ENCODE measurements at regions not wholly inside any gene's neighbourhood (a gene's known extent, or its start where the extent isn't known, plus 50 kb on each side); places are given as distances from the start of the nearest gene placed in this dataset.

DNA sequence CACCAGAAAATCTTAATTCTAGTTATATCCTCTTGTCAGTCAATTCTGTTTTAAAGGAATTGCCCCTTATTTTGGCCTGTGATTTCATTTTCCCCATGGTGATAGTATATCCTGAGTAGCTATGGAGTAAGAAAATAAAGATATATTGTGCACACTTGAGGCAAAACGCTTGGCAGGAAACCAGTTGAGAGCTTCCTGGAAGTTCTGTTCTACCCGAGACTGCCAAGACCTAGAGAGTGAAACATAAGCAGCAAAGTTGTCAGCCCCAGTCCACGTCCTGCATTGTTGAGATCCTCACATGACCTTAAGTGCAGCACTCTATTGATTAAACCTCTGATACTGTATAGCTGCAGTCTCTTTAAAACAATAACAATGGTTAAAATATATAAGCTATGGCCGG is 235.2 kb downstream of the CDC14C start:
- TF ChIP-seq, protein P1, sequence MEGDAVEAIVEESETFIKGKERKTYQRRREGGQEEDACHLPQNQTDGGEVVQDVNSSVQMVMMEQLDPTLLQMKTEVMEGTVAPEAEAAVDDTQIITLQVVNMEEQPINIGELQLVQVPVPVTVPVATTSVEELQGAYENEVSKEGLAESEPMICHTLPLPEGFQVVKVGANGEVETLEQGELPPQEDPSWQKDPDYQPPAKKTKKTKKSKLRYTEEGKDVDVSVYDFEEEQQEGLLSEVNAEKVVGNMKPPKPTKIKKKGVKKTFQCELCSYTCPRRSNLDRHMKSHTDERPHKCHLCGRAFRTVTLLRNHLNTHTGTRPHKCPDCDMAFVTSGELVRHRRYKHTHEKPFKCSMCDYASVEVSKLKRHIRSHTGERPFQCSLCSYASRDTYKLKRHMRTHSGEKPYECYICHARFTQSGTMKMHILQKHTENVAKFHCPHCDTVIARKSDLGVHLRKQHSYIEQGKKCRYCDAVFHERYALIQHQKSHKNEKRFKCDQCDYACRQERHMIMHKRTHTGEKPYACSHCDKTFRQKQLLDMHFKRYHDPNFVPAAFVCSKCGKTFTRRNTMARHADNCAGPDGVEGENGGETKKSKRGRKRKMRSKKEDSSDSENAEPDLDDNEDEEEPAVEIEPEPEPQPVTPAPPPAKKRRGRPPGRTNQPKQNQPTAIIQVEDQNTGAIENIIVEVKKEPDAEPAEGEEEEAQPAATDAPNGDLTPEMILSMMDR (conservative IDR thresholded peaks at IDR 0.05; ENCODE audit: control insufficient read depth, insufficient read depth, low read depth, low read length): no peak
- no peak for DNase-seq (ENCODE audit: low read depth)
- H3K4me3 ChIP-seq (ENCODE audit: control insufficient read depth, low read depth, low read length): no peak overlapping the region

GRCh38 chr7:49166441-49166840 is 242.1 kb downstream of the CDC14C start:
- DNase-seq (ENCODE audit: low read depth): no peak
- H3K4me3 ChIP-seq (ENCODE audit: control insufficient read depth, low read depth, low read length): no peak overlapping the region
- TF ChIP-seq, protein P1 (conservative IDR thresholded peaks at IDR 0.05; ENCODE audit: control insufficient read depth, insufficient read depth, low read depth, low read length): no peak

- DNase-seq (ENCODE audit: low read depth): no peak
- no peak overlapping the region for H3K4me3 ChIP-seq (ENCODE audit: control insufficient read depth, low read depth, low read length)
- TF ChIP-seq, protein P1 (conservative IDR thresholded peaks at IDR 0.05; ENCODE audit: control insufficient read depth, insufficient read depth, low read depth, low read length): no peak
These were observed 248.3 kb downstream of the CDC14C start for GRCh38 chr7:49172639-49173038.

DNA sequence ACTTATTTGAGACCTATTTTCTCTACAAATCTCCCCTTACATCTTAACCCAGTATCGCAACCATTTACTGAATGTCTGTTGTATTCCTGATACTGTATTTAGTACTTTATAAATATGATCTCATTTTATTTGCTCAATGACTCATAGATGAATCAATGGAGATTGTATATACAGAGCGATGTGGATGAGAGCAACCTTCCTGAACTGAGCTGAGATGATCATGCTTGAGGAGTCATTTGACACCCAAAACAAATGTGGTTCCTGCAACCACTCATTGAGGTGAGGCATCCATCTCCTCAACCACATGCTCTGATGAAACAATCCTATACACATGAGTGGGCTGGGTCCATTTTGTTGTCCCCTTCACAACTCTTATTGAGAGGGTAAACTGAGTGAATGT is 250.0 kb downstream of the CDC14C start:
- TF ChIP-seq, protein P1 (conservative IDR thresholded peaks at IDR 0.05; ENCODE audit: control insufficient read depth, insufficient read depth, low read depth, low read length): no peak
- H3K4me3 ChIP-seq (ENCODE audit: control insufficient read depth, low read depth, low read length): no peak overlapping the region
- peak; percentile 11 for DNase-seq (ENCODE audit: low read depth)

GRCh38 chr7:49187543-49188268 is 263.4 kb downstream of the CDC14C start:
- DNase-seq (ENCODE audit: low read depth): no peak
- TF ChIP-seq, protein P1 (conservative IDR thresholded peaks at IDR 0.05; ENCODE audit: control insufficient read depth, insufficient read depth, low read depth, low read length): no peak
- H3K4me3 ChIP-seq (ENCODE audit: control insufficient read depth, low read depth, low read length): no peak overlapping the region

DNA sequence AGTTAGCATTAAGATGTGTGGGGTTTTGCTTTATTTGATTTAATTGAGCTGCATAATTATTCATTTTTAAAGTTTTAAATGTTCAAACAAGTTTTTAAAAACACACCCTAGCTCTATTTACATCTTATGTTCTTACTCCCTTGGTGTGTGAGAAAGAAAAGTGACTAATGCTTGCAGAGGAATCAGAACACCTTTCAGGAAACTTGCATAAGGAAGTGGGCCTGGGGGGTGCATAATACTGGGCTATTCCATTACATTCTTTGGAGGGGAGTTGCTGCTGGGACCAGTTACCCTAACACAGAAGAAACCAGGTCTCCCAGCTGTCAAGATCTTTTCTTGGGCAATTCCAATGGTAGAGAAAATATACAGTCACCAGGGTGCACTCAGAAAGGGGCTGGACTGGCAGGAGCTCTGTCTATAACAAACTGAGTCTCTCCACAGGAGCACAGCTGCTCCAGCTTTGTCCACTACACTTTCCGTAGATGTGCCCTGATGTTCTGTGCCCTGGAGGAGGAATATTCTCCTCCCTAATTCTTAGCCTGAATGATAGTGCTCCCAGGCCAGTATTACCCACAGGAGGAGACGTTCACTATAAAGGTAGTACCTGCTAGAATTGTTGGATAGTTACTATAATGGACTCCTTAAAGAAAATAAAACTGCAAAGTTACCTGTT is 304.2 kb downstream of the CDC14C start:
- H3K4me3 ChIP-seq (ENCODE audit: control insufficient read depth, low read depth, low read length): no peak overlapping the region
- DNase-seq (ENCODE audit: low read depth): no peak
- TF ChIP-seq, protein P1 (conservative IDR thresholded peaks at IDR 0.05; ENCODE audit: control insufficient read depth, insufficient read depth, low read depth, low read length): no peak

Data from fibroblast of mammary gland (primary cell).